ENCODE measurements at regions not wholly inside any gene's neighbourhood (a gene's known extent, or its start where the extent isn't known, plus 50 kb on each side); places are given as distances from the start of the nearest gene placed in this dataset.
"Not testable (repeated sequence)": the region's sequence is repeated elsewhere in the genome, so short reads cannot be mapped to it uniquely, and the experiment has no call there.

DNA sequence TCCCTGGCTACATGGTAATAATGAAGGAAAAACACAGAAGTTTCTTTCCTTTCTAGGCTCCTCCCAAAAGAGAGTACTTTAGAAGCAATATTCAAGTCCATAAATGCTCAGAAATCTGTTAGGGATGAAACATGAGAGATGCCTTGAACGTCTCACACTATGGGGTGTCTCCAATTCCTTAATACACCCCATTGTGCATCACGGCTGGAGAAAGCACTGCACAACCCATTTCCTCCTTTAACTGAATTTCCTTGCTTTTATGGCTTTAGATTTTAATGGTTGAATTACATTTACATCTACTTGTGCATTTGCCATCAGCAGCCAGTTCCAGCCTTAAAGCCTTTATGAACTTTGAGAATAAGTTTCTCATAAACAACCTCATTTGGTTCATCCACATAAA is 498.9 kb upstream of the PTBP2 start:
- ChIA-PET POLR2A (no interaction called here), CTCF (interaction anchor here (1.1 kb wide), 1 partner anchor 13 kb away, joined by 3 read pairs; no protein-coding TSS in a partner anchor)

DNA sequence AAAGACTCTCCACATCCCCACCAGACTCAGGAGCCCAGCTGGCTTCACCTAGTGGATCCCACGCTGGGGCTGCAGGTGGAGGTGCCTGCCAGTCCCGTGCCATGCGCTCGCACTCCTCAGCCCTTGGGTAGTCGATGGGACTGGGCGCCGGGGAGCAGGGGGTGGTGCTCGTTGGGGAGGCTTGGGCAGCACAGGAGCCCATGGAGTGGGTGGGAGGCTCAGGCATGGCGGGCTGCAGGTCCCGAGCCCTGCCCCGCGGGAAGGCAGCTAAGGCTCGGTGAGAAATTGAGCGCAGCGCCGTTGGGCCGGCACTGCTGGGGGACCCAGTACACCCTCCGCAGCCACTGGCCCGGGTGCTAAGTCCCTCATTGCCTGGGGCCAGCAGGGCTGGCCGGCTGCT is 497.4 kb upstream of the PTBP2 start:
- H3K79me2 ChIP-seq (ENCODE audit: control insufficient read depth, insufficient read depth, low read length); H3K27me3 ChIP-seq (ENCODE audit: control insufficient read depth in 2 of 2, insufficient read depth in 2 of 2, low read length in 2 of 2); FAIRE-seq; dilution Hi-C loops (cut with MboI; ENCODE audit: extremely low pct_ligation_motif_present, low sequenced_read_pairs); H4K20me1 ChIP-seq (replicated peaks; ENCODE audit: control insufficient read depth, extremely low read depth, insufficient read depth, low read length); H3K9me3 ChIP-seq (replicated peaks; ENCODE audit: control insufficient read depth, insufficient read depth, low read length); H3K27ac ChIP-seq (ENCODE audit: insufficient read depth, low read depth, low read length); CTCF ChIA-PET; intact Hi-C loops (cut with micrococcal nuclease); H2AFZ ChIP-seq (ENCODE audit: low read depth, low read length); H3K9ac ChIP-seq (replicated peaks; ENCODE audit: extremely low read depth, insufficient read depth, low read length); H3K4me1 ChIP-seq (ENCODE audit: control insufficient read depth, extremely low read depth, insufficient read depth, low read length); POLR2A ChIA-PET; BruUV-seq (replicated peaks); H3K36me3 ChIP-seq (ENCODE audit: control insufficient read depth in 2 of 2, extremely low read depth in 1 of 2, insufficient read depth in 2 of 2, low read length in 2 of 2); H3K9me1 ChIP-seq (replicated peaks; ENCODE audit: control insufficient read depth, extremely low read depth, insufficient read depth, low read length); H3K4me3 ChIP-seq (replicated peaks in 1 of 3; ENCODE audit: insufficient read depth in 1 of 3, low read depth in 1 of 3, low read length in 3 of 3); H3K4me2 ChIP-seq (ENCODE audit: insufficient read depth, low read length); DNase-seq (ENCODE audit: low read depth, low spot score): not testable (repeated sequence)

More for the DNA sequence above, 498.9 kb upstream of the PTBP2 start:
- H3K27ac ChIP-seq (ENCODE audit: insufficient read depth, low read depth, low read length) = no peak overlapping the region
- intact Hi-C loops (cut with micrococcal nuclease) = no loop called here
- H3K27me3 ChIP-seq (ENCODE audit: control insufficient read depth in 2 of 2, insufficient read depth in 2 of 2, low read length in 2 of 2) = peaks cover 0 to 3% of the 10 kb centered on the region in 2 experiments
- H3K9me1 ChIP-seq (replicated peaks; ENCODE audit: control insufficient read depth, extremely low read depth, insufficient read depth, low read length) = no peaks in the 10 kb centered on the region
- no peaks in the 10 kb centered on the region for H3K9me3 ChIP-seq (replicated peaks; ENCODE audit: control insufficient read depth, insufficient read depth, low read length)
- TF ChIP-seq POLR2A (IDR thresholded peaks at IDR 0.05; ENCODE audit: low read depth, low read length) (no peak), JUN (IDR thresholded peaks at IDR 0.05; ENCODE audit: borderline replicate concordance, insufficient read depth, insufficient read length, low read depth) (no peak), POLR2AphosphoS5 (IDR thresholded peaks at IDR 0.05; ENCODE audit: insufficient read depth, low read depth, low read length) (no peak), FOS (IDR thresholded peaks at IDR 0.05; ENCODE audit: borderline replicate concordance, insufficient read depth, low read length) (no peak), GATA2 (IDR thresholded peaks at IDR 0.05; ENCODE audit: insufficient read depth, insufficient read length, low read depth, low read length) (no peak), MYC (IDR thresholded peaks at IDR 0.05; ENCODE audit: low read depth, low read length) (no peak), EZH2 (IDR thresholded peaks at IDR 0.05; ENCODE audit: borderline replicate concordance, low read depth, low read length, severe bottlenecking) (no peak)
- TF ChIP-seq, protein P1, sequence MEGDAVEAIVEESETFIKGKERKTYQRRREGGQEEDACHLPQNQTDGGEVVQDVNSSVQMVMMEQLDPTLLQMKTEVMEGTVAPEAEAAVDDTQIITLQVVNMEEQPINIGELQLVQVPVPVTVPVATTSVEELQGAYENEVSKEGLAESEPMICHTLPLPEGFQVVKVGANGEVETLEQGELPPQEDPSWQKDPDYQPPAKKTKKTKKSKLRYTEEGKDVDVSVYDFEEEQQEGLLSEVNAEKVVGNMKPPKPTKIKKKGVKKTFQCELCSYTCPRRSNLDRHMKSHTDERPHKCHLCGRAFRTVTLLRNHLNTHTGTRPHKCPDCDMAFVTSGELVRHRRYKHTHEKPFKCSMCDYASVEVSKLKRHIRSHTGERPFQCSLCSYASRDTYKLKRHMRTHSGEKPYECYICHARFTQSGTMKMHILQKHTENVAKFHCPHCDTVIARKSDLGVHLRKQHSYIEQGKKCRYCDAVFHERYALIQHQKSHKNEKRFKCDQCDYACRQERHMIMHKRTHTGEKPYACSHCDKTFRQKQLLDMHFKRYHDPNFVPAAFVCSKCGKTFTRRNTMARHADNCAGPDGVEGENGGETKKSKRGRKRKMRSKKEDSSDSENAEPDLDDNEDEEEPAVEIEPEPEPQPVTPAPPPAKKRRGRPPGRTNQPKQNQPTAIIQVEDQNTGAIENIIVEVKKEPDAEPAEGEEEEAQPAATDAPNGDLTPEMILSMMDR (IDR thresholded peaks at IDR 0.05; ENCODE audit: extremely low read depth in 1 of 2, insufficient read depth in 1 of 2, low read depth in 1 of 2, low read length in 2 of 2) = no peak
- TF ChIP-seq, protein P2, sequence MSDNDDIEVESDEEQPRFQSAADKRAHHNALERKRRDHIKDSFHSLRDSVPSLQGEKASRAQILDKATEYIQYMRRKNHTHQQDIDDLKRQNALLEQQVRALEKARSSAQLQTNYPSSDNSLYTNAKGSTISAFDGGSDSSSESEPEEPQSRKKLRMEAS (IDR thresholded peaks at IDR 0.05; ENCODE audit: insufficient read depth, insufficient read length) = no peak
- no peaks in the 10 kb centered on the region for H3K4me1 ChIP-seq (ENCODE audit: control insufficient read depth, extremely low read depth, insufficient read depth, low read length)
- H3K4me2 ChIP-seq (ENCODE audit: insufficient read depth, low read length) = no peak overlapping the region
- H2AFZ ChIP-seq (ENCODE audit: low read depth, low read length) = no peak overlapping the region
- H4K20me1 ChIP-seq (replicated peaks; ENCODE audit: control insufficient read depth, extremely low read depth, insufficient read depth, low read length) = no peaks in the 10 kb centered on the region
- dilution Hi-C loops (cut with MboI; ENCODE audit: extremely low pct_ligation_motif_present, low sequenced_read_pairs) = no loop called here
- no TSS peak for BruUV-seq (replicated peaks)
- no peaks in the 10 kb centered on the region for H3K36me3 ChIP-seq (ENCODE audit: control insufficient read depth in 2 of 2, extremely low read depth in 1 of 2, insufficient read depth in 2 of 2, low read length in 2 of 2)
- H3K4me3 ChIP-seq (replicated peaks in 1 of 3; ENCODE audit: insufficient read depth in 1 of 3, low read depth in 1 of 3, low read length in 3 of 3) = no peak overlapping the region
- DNase-seq (ENCODE audit: low read depth, low spot score) (no peak), FAIRE-seq (no peak)
- no peaks in the 10 kb centered on the region for H3K79me2 ChIP-seq (ENCODE audit: control insufficient read depth, insufficient read depth, low read length)
- H3K9ac ChIP-seq (replicated peaks; ENCODE audit: extremely low read depth, insufficient read depth, low read length) = no peak overlapping the region

All from endothelial cell of umbilical vein (primary cell).